ENCODE measurements at regions not wholly inside any gene's neighbourhood (a gene's known extent, or its start where the extent isn't known, plus 50 kb on each side); places are given as distances from the start of the nearest gene placed in this dataset.

DNA sequence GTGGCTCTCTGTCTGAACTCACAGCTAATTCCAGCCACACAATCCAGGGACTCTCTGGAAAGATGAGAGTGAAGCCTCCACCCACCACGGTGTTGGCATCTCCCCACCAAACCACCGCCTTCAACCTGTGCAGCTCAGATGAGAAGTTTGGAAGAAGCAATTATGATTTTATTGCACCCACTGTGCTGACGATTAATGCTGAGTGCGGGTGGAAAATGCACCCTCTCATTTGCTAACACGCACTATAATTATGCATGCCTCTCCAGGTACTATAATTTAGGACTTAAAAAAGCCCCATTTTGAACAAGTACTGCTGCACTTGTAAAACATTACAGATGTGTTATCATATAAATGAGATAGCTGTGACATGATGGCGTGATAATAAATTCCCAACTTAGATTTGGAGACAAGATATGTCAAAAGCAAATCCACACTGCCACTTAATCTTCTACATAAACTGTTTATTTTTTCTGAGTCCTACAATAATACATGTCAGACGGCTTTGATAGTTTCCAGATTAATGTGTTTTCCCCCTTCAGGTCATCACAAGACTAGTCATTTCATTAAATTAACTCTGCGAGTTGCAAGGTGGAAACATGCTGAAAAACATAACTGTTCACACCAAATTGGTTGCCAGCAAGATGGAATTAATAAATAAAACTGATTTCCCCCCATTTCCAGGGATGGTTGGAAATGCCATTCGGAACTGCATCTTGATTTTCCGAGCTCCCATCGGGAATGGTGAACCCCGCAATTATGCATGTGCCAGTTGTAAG, 466.5 kb upstream of the MAF start:
- no peak for DNase-seq

GRCh38 chr16:80065541-80065940, 465.0 kb upstream of the MAF start:
- no peak for DNase-seq

GRCh38 chr16:80063713-80064069, 463.2 kb upstream of the MAF start:
- no peak for DNase-seq

- no peak for DNase-seq
Measured at GRCh38 chr16:80063031-80063712, 462.6 kb upstream of the MAF start.

DNA sequence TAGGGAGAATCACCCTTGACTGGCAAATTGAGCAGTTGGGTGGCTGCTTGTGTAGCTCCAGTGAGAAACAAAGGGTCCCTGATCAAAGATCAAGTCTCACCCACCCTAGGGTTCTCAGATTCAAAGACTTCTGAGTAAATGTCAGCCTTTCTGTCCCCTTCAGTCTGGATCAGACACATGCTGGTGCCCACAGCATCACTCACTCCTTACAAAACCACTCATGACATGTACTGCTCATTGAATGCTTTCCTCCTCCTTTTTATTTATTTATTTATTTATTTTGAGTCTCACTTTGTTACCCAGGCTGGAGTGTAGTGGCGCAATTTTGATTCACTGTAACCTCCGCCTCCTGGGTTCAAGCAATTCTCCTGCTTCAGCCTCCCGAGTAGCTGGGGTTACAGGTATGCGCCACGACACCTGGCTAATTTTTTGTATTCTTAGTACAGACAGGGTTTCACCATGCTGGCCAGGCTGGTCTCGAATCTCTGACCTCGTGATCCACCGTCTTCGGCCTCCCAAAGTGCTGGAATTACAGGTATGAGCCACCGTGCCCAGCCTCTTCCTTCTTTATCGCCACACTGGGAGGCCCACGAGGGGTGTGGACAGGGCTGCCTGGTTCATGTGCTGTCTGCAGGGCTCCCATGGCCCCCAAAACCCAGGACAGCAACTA, 462.0 kb upstream of the MAF start:
- DNase-seq, result no peak

DNA sequence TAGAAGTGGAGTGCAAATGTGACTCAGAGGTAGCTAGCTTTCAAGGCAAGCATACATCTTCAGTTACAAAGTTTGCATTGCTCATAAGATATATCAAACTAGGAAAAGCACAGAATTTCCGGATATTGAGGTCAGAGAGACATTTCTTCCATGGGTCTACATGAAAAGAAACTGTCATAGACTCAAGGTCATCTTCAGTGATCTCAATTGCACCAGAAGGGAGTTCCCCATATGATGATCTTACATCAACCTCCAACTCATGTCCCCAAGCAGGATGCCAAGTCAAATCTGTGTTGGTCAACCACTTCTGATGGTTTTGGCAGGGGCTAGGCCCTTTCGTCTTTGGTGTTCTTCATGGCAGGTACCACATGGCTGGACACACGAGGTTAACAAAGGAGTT, 459.9 kb upstream of the MAF start:
- DNase-seq, result no peak

DNA sequence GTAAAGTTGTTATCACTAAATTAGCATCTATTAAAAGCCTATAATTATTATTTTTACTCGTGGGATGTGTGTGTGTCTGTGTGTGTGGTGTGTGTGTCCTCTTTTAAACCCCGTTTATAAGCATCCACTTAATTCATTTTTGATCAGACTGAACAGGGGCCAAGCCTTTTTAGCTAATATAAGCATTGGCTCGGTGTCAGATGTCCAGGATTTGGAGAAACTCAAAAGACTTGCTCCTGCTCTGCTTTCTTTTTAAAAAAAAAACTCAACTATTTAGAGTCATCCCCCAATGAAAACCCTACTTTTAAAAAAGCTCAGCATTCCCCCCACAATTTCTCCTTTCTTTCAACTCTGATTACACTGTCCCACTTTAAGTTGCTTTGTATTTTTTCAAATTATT, 459.3 kb upstream of the MAF start:
- DNase-seq, result no peak

DNA sequence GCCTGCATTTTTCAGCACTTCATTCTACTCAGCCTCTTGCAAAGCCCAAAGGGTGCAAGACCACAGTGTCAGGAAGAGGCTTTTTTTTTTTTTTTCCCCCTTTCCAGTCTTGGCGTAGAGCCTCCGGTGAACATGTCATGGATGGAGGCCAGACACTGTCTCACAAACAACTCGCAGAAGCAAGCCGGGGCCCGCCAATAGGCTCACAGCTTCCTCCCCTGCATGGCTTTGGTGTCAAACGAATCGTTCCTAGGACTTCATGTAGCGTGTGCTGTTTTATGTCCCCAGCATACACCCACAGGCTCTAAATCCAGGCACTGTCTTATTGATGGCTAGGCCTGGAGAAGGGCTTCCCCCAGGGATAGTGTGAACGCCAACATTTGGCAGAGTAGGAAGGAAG, 457.7 kb upstream of the MAF start:
- DNase-seq, result no peak

GRCh38 chr16:80056324-80056723, 455.8 kb upstream of the MAF start:
- DNase-seq, result no peak

DNA sequence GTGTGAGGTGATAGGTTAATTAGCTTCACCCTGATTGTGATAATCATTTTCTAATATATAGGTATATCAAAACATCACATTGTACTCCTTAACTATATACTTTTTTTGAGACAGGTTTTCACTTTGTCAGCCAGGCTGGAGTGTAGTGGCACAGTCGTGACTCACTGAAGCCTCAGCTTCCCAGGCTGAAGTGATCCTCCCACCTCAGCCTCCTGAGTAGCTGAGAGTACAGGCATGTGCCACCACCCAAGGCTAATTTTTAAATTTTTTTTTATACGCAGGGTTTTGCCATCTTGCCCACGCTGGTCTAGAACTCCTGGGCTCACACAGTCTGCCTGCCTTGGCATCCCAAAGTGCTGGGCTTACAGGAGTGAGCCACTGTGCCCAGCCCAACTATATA, 455.3 kb upstream of the MAF start:
- DNase-seq, result no peak

DNA sequence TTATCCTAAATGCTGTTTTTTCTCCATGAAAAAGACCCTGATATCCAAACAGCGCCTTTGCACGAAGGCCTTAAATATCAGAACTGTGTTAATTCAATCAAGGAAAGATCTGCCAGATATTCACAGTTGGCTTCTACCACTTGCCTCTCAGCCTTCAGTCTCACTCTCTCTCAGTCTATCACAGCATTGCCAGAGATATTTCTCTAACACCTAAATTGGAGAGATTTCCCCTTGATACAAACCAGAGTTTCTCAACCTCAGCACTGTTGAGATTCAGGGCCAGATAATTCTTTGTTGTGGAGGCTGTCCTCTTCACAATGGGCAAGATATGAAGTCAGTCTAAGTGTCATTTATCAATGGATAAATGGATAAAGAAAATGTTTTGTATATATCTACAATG, 454.1 kb upstream of the MAF start:
- no peak for DNase-seq

DNA sequence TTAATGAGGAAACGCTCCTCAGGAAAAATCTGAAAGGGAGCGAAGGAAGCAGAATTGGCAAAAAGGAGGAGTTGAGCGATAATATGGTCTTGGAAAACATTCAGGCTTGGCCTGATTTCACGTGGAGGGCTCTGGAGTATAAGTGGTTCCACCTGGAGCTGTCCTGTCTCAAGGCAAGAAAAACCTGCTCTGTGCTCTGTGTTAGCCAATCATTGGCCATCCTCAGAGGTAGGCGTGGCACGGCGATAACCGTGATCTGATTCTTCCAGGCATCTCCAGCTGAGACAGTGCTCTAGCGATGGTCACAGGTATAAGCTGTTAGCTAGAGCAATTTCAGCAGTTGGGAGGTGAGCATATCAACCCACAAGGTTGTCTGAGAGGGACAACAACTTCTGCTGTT, 450.5 kb upstream of the MAF start:
- no peak for DNase-seq

GRCh38 chr16:80048250-80048649, 447.7 kb upstream of the MAF start:
- DNase-seq, result no peak

- no peak for DNase-seq
Measured at GRCh38 chr16:80047842-80048241, 447.3 kb upstream of the MAF start.

DNA sequence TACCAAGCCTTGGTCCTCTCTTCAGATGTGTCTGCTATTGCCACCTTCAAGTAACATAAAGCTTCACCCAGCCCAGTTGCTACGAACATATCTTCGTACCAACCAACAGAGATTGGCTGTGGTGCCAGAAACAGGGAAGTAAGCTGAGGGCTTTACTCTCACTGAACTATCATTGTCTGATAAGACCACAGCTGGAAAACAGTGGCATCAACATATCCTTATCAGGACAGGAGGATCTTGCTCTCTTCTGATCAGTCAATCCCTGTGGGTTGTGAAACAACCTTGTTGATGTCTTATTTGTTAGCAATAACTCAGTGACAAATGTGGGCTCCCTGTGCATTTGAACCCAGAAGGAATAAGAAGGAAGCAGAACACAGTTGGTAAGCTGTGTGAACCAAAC, 446.3 kb upstream of the MAF start:
- no peak for DNase-seq

GRCh38 chr16:80046261-80046660, 445.7 kb upstream of the MAF start:
- no peak for DNase-seq

- no peak for DNase-seq
Measured at GRCh38 chr16:80045861-80046260, 445.3 kb upstream of the MAF start.

GRCh38 chr16:80041410-80041809, 440.9 kb upstream of the MAF start:
- DNase-seq, result no peak

DNA sequence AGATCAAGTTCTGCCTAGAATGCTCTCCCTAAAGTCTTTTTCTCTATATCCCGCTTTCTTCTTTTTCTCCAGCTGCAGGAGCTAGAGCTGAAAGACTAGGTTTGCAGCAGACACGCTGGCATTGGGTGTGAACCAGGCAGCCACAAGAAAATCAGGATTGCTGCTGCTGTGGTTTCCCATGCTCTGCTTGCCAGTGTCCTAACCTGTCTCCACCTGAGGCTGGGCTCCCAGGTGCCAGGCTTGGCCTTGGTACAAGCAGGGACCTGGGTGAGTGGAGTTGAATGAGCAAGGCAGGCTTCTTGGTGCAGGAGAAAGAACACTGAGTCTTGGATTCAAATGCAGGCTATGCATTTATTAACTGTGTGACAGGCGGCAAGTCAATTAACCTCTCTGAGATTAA, 440.3 kb upstream of the MAF start:
- no peak for DNase-seq

GRCh38 chr16:80040413-80040812, 439.9 kb upstream of the MAF start:
- no peak for DNase-seq

DNA sequence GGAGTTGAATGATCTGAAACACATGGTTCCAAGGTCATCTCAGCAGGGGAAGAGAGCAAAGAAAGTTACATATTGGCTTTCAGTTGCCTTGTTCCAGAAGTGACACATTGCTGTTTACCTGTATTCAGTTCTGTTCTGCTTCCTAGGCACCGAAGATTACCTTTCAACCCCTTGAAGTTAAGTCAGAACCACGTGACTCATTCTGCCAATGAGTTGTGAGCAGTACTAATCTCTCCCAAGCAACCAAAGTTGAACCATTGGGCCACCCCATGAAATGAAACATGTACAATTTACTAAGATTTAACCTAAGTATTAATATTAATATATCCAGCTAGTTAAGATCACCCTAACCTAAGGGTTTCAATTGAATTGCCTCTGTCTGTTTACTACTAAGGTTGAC, 439.2 kb upstream of the MAF start:
- DNase-seq, result no peak

DNA sequence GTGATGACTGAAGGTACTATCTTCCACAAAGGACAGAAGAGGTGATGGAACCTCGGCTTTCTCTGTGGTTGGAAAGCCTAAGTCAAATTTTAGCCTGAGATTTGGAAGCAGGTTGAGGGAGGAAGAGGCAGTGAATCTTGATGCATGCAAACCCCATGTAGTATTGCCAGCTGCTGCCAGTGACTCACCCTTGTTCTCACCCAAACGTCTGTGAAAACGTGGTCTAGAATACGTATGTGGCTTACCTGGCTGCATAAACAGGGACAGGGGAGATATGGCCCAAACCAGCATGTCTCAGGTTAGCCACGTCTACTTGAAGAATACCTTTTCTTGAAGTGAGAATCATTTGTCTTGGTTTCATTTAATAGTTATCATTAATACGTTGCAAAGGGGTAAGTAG, 438.0 kb upstream of the MAF start:
- no peak for DNase-seq

DNA sequence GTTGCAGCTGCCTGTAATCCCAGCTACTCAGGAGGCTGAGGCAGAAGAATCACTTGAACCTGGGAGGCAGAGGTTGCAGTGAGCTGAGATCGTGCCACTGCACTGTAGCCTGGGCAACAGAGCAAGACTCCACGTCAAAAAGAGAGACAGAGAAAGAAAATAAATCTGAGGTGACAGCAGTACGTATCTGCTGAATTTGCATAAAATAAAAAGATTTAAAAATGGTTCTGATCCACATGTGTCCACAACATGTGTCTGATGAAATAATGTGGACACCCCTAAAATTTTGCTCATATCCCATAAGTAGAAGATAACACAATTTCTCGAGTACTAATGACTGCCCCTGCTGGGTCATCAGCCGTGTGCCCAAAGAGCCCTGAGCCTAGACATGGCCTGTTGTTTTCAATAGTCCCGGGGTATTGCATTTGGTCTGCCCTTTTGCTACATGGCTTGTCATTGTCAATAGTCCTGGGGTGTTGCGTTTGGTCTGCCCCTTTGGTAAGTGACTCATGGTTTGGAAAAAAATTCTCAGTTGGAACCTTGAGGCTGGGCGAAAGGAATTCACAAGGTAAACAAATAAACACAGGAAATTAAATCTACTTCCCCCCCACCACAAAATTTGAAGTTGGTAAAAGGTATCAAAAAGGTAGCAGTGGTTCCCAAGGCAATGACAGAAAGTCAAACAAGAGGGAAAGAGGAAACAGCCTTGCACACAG, 434.6 kb upstream of the MAF start:
- DNase-seq, result no peak

DNA sequence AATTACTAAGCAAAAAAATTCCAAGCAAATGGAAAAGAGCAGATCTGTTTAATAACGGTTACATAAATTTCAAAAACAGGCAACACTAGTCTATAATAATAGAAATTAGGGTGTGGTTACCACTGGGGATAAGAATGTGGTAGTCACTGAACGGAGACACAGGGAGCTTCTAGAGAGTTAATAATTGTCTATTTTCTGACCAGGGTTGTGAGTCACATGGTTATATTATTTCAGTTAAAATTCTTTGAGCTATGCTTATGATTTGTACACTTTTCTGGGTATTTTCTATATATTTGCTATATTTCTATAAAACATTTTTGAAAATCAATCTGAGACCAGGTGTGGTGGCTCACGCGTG, 433.9 kb upstream of the MAF start:
- DNase-seq, result no peak
